ENCODE measurements at regions not wholly inside any gene's neighbourhood (a gene's known extent, or its start where the extent isn't known, plus 50 kb on each side); places are given as distances from the start of the nearest gene placed in this dataset.

- TF ChIP-seq RELB (IDR thresholded peaks at IDR 0.05; ENCODE audit: low read depth) (0 out of 2 replicates have a peak, but pooled peaks have one; percentile 27), IRF4 (IDR thresholded peaks at IDR 0.05; ENCODE audit: low read depth, low read length) (no peak), CTCF (IDR thresholded peaks at IDR 0.05 in 2 of 3, conservative IDR thresholded peaks at IDR 0.05 in 1 of 3; ENCODE audit: control insufficient read depth in 2 of 3, extremely low read depth in 1 of 3, insufficient read depth in 1 of 3, low read depth in 3 of 3, low read length in 3 of 3) (peak; percentile 57 to 78 (median 69)), EP300 (IDR thresholded peaks at IDR 0.05; ENCODE audit: borderline replicate concordance in 1 of 2, control insufficient read depth in 1 of 2, low read depth in 2 of 2, low read length in 2 of 2) (no peak), GATAD2B (conservative IDR thresholded peaks at IDR 0.05; ENCODE audit: low read depth) (no peak), SUPT20H (IDR thresholded peaks at IDR 0.05; ENCODE audit: borderline replicate concordance, control insufficient read depth, low read depth, low read length) (no peak), PML (IDR thresholded peaks at IDR 0.05; ENCODE audit: low read length) (no peak), NBN (IDR thresholded peaks at IDR 0.05) (no peak), MAX (IDR thresholded peaks at IDR 0.05; ENCODE audit: low read depth, low read length) (no peak), MEF2B (IDR thresholded peaks at IDR 0.05; ENCODE audit: partially characterized antibody, poor library complexity, severe bottlenecking) (no peak), RFX5 (IDR thresholded peaks at IDR 0.05; ENCODE audit: low read depth, low read length) (no peak), ESRRA (IDR thresholded peaks at IDR 0.05; ENCODE audit: low read length) (no peak), FOS (IDR thresholded peaks at IDR 0.05; ENCODE audit: borderline replicate concordance, extremely low read depth, insufficient read length) (no peak), POLR2A (IDR thresholded peaks at IDR 0.05; ENCODE audit: low read depth, low read length) (no peak), NRF1 (conservative IDR thresholded peaks at IDR 0.05; ENCODE audit: low read depth, low read length) (no peak), POLR2AphosphoS5 (IDR thresholded peaks at IDR 0.05; ENCODE audit: low read length) (no peak), NR2F1 (conservative IDR thresholded peaks at IDR 0.05) (no peak), HDAC2 (IDR thresholded peaks at IDR 0.05) (no peak), IRF5 (IDR thresholded peaks at IDR 0.05; ENCODE audit: borderline replicate concordance) (no peak), MYC (IDR thresholded peaks at IDR 0.05; ENCODE audit: insufficient read depth, insufficient read length, insufficient replicate concordance, low read length, severe bottlenecking) (no peak), MEF2A (IDR thresholded peaks at IDR 0.05; ENCODE audit: insufficient read depth, low read depth, low read length) (no peak), GABPA (IDR thresholded peaks at IDR 0.05; ENCODE audit: low read depth) (no peak), SMC3 (IDR thresholded peaks at IDR 0.05; ENCODE audit: borderline replicate concordance, low read length) (peak; percentile 52; the same call in 1 of the 2 replicates), WRNIP1 (IDR thresholded peaks at IDR 0.05; ENCODE audit: borderline replicate concordance, low read depth, low read length) (no peak), ZSCAN29 (IDR thresholded peaks at IDR 0.05) (no peak), SPI1 (IDR thresholded peaks at IDR 0.05; ENCODE audit: borderline replicate concordance, insufficient read depth, low read depth, low read length) (no peak), RUNX3 (IDR thresholded peaks at IDR 0.05; ENCODE audit: low read length) (peak; percentile 44; the same call in 1 of the 2 replicates), USF2 (IDR thresholded peaks at IDR 0.05; ENCODE audit: borderline replicate concordance, low read depth, low read length) (no peak)
Observed at GRCh38 chr3:34106879-34107278, 308.4 kb downstream of the PDCD6IP start (continued).
